Common myeloid progenitor, CD34-positive (primary cell): ENCODE measurements at regions not wholly inside any gene's neighbourhood (a gene's known extent, or its start where the extent isn't known, plus 50 kb on each side); places are given as distances from the start of the nearest gene placed in this dataset.
A peak's percentile ranks its signal among the peaks of the same experiment; 100 is the strongest.

Experiments
- CTCF ChIA-PET: fragments of 350-600 bp; sonication (Branson Sonifier 250); formaldehyde crosslinking; loops from one replicate; lab custom pipeline; 2021; ENCODE audit warnings: antibody characterized with exemption; lab: Charles Lee
- POLR2A ChIA-PET: fragments of 350-600 bp; sonication (Branson Sonifier 250); formaldehyde crosslinking; loops from one replicate; lab custom pipeline; 2021; ENCODE audit warnings: antibody characterized with exemption; lab: Charles Lee
- DNase-seq, 3 donors: peaks; one replicate each; pipeline versions ENCODE4 v3.0.0 to v3.0.0-alpha.2; 2013
- H3K27ac ChIP-seq, 2 experiments: 1 replicate in 1 of 2; 2 replicates in 1 of 2; pipeline ENCODE4 v1.7.0; 2013; ENCODE audit warnings: inconsistent platforms in 2 of 2, low read length in 2 of 2, mild to moderate bottlenecking in 2 of 2, low read depth in 1 of 2, moderate library complexity in 1 of 2; ENCODE audit not compliant: severe bottlenecking in 2 of 2, insufficient read depth in 1 of 2, poor library complexity in 1 of 2
- H3K27me3 ChIP-seq, 5 experiments: replicated peaks in 2 of 5; 1 replicate in 3 of 5; 2 replicates in 2 of 5; pipeline versions ENCODE4 v1.6.1 to v1.7.0; 2013; ENCODE audit warnings: low read length in 4 of 5, mild to moderate bottlenecking in 2 of 5, moderate library complexity in 2 of 5, inconsistent platforms in 1 of 5; ENCODE audit not compliant: insufficient read depth in 5 of 5, control insufficient read depth in 4 of 5
- H3K36me3 ChIP-seq, 4 experiments: 1 replicate in 2 of 4; 2 replicates in 2 of 4; pipeline versions ENCODE4 v1.6.1 to v1.7.0; 2013; ENCODE audit warnings: low read length in 3 of 4, control low read depth in 1 of 4, mild to moderate bottlenecking in 1 of 4; ENCODE audit not compliant: control insufficient read depth in 4 of 4, insufficient read depth in 4 of 4
- H3K4me1 ChIP-seq, 4 experiments: 1 replicate in 3 of 4; 2 replicates in 1 of 4; pipeline versions ENCODE4 v1.6.1 to v1.7.1; 2013; ENCODE audit warnings: low read length in 3 of 4, mild to moderate bottlenecking in 3 of 4, control low read depth in 1 of 4, inconsistent platforms in 1 of 4, moderate library complexity in 1 of 4; ENCODE audit not compliant: control insufficient read depth in 4 of 4, insufficient read depth in 4 of 4; ENCODE audit errors: control extremely low read depth in 1 of 4
- H3K4me3 ChIP-seq, 7 experiments: 1 replicate in 4 of 7; 2 replicates in 3 of 7; pipeline versions ENCODE4 v1.5.1 to v1.7.0; 2013; ENCODE audit warnings: mild to moderate bottlenecking in 7 of 7, low read length in 6 of 7, moderate library complexity in 6 of 7, inconsistent platforms in 2 of 7, low read depth in 2 of 7, control low read depth in 1 of 7; ENCODE audit not compliant: insufficient read depth in 4 of 7, control insufficient read depth in 1 of 7; ENCODE audit errors: extremely low read depth in 1 of 7
- H3K9me3 ChIP-seq, 5 experiments: 1 replicate in 4 of 5; 2 replicates in 1 of 5; pipeline versions ENCODE4 v1.6.1 to v1.7.1; 2013; ENCODE audit warnings: low read length in 4 of 5, mild to moderate bottlenecking in 2 of 5, inconsistent platforms in 1 of 5, low read depth in 1 of 5, moderate library complexity in 1 of 5; ENCODE audit not compliant: control insufficient read depth in 4 of 5, insufficient read depth in 2 of 5; ENCODE audit errors: control extremely low read depth in 1 of 5
- WGBS: methylation state at CpG from one replicate; pipeline ENCODE4 v1.1.5; 2013; ENCODE audit not compliant: insufficient coverage; 5-methylcytosine and 5-hydroxymethylcytosine counted together

DNA sequence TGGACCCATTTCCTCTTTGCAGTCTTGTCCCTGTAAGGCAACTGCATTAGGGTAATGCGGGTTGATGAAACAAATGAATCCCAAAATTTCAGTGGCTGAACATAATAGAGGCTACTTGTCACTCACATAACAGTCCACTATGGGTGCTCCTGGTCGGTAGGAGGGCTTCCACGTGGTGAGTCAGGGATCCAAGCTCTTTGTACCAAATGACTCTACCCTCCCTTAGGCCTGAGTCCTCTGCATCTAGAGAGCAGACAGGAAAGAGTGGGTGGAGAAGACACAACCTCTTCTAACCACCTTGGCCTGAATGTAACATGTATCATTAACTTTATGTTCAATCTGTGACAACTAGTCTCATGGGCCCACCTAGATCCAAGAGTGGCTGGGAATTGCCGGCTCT lies 86.2 kb upstream of the HAAO start:
- CTCF ChIA-PET = interaction anchor here (1.3 to 1.5 kb wide), 2 partner anchors 13 to 20 kb away, joined by 3 to 9 read pairs; no protein-coding TSS in a partner anchor
- POLR2A ChIA-PET = no interaction called here

DNA sequence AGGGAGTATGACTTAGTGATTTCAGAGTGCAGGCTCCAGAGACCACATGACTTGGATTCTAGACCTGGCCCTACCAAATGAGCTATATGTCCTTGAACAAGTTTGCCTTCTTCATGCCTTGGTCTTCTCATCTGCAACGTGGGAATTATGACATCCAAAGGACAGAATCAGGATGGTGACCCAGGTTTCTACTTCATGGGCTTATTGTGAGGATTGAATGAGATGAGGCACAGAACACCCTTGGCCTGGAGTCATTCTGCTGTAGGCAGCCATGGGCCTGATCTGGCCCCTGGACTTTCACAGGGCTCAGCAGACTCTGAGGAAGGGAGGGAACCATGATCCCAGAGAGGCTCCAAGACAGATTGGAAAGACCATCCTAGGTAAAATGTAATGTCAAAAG lies 85.6 kb upstream of the HAAO start:
- POLR2A ChIA-PET = interaction anchor here (0.6 kb wide), 1 partner anchor 400 kb away, joined by 3 read pairs; no protein-coding TSS in a partner anchor
- DNase-seq = no peak
- 100% methylated on average over 1 of the region's 1 CpG for WGBS
- Histone ChIP-seq H3K4me1 (peaks cover 5 to 83% (median 44%) of the 10 kb centered on the region in 4 experiments), H3K36me3 (no peaks in the 10 kb centered on the region), H3K4me3 (no peak overlapping the region), H3K27me3 (no peaks in the 10 kb centered on the region), H3K9me3 (no peaks in the 10 kb centered on the region), H3K27ac (no peak overlapping the region)
- CTCF ChIA-PET = interaction anchor here (1.2 to 1.3 kb wide), 4 partner anchors 12 to 50 kb away, joined by 3 read pairs; no protein-coding TSS in a partner anchor

More for the DNA sequence above, 86.2 kb upstream of the HAAO start:
- H3K27ac ChIP-seq = no peak overlapping the region
- 88% methylated on average over 3 of the region's 4 CpGs for WGBS
- peaks cover 5 to 80% (median 44%) of the 10 kb centered on the region in 4 experiments for H3K4me1 ChIP-seq
- no peaks in the 10 kb centered on the region for H3K36me3 ChIP-seq
- peak in 2 of 3 donors; percentile 40 to 58 for DNase-seq
- H3K9me3 ChIP-seq = no peaks in the 10 kb centered on the region
- no peaks in the 10 kb centered on the region for H3K27me3 ChIP-seq
- no peak overlapping the region for H3K4me3 ChIP-seq

DNA sequence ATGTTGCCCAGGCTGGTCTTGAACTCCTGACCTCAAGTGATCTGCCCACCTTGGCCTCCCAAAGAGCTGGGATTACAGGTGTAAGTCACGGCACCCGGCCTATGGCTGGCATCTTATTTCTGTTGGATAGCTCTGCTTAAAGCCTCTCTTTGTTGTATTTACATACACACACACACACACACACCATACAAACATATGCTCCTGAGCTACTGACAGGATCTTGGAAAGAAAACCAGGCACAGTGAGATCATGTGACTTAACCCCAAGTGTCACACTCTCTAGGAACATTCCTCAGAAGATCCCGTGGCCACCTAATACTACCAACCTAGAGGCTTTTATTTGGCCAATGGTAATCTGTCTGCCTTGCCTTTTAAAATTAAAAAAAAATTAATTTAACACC lies 85.1 kb upstream of the HAAO start:
- DNase-seq = no peak
- Histone ChIP-seq H3K4me3 (no peak overlapping the region), H3K36me3 (no peaks in the 10 kb centered on the region), H3K27me3 (no peaks in the 10 kb centered on the region), H3K9me3 (no peaks in the 10 kb centered on the region), H3K27ac (no peak overlapping the region), H3K4me1 (peaks cover 8 to 84% (median 46%) of the 10 kb centered on the region in 4 experiments)
- WGBS = no CpG with 5 or more reads among the region's 3 CpGs
- POLR2A ChIA-PET = interaction anchor here (0.6 to 0.7 kb wide), 2 partner anchors 400 to 613 kb away, joined by 3 read pairs; no protein-coding TSS in a partner anchor
- CTCF ChIA-PET = interaction anchor here (1.2 to 1.4 kb wide), 4 partner anchors 13 to 63 kb away, joined by 3 read pairs; no protein-coding TSS in a partner anchor

GRCh38 chr2:42876326-42876751 lies 84.0 kb upstream of the HAAO start:
- ChIA-PET POLR2A (no interaction called here), CTCF (interaction anchor here (0.6 to 1.4 kb wide), 3 partner anchors 17 to 219 kb away, joined by 3 to 5 read pairs (median 3); no protein-coding TSS in a partner anchor)
- WGBS = 94% methylated on average over 11 of the region's 11 CpGs
- no peaks in the 10 kb centered on the region for H3K36me3 ChIP-seq
- no peak for DNase-seq
- no peaks in the 10 kb centered on the region for H3K27me3 ChIP-seq
- H3K9me3 ChIP-seq = no peaks in the 10 kb centered on the region
- H3K27ac ChIP-seq = no peak overlapping the region
- H3K4me1 ChIP-seq = peaks cover 8 to 83% (median 45%) of the 10 kb centered on the region in 4 experiments
- H3K4me3 ChIP-seq = no peak overlapping the region

- no peaks in the 10 kb centered on the region for H3K27me3 ChIP-seq
- H3K36me3 ChIP-seq = no peaks in the 10 kb centered on the region
- no peak for DNase-seq
- no peak overlapping the region for H3K27ac ChIP-seq
- CTCF ChIA-PET = interaction anchor here (1.0 kb wide), 1 partner anchor 17 kb away, joined by 5 read pairs; no protein-coding TSS in a partner anchor
- H3K4me3 ChIP-seq = no peak overlapping the region
- H3K9me3 ChIP-seq = no peaks in the 10 kb centered on the region
- 85% methylated on average over 3 of the region's 3 CpGs for WGBS
- H3K4me1 ChIP-seq = peaks cover 8 to 78% (median 42%) of the 10 kb centered on the region in 4 experiments
- POLR2A ChIA-PET = no interaction called here
These were observed 83.5 kb upstream of the HAAO start for GRCh38 chr2:42875880-42876279.

GRCh38 chr2:42874949-42875801 lies 82.8 kb upstream of the HAAO start:
- Histone ChIP-seq H3K4me1 (peaks cover 8 to 71% (median 39%) of the 10 kb centered on the region in 4 experiments), H3K9me3 (no peaks in the 10 kb centered on the region), H3K36me3 (no peaks in the 10 kb centered on the region), H3K4me3 (no peak overlapping the region), H3K27me3 (no peaks in the 10 kb centered on the region), H3K27ac (no peak overlapping the region)
- no peak for DNase-seq
- ChIA-PET POLR2A (no interaction called here), CTCF (interaction anchor here (0.6 kb wide), 1 partner anchor 54 kb away, joined by 3 read pairs; no protein-coding TSS in a partner anchor)
- WGBS = 89% methylated on average over 16 of the region's 20 CpGs

DNA sequence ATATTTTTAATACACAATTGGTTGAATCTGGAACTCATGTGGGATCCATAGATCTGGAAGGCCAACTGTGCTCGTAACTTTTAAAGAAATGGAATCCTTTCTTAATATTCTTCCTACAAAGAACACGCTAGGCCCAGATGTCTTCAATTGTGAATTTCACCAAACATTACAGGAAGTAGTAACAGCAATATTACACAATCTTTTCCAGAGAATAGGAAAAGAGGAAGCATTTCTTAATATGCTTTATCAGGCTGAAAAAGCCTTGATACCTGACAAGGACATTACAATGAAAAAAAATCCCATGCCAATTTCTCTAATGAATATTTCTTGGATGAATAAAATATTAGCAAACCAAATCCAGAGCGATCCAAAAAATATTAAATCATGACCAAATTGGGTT lies 80.3 kb upstream of the HAAO start:
- Histone ChIP-seq H3K4me1 (peaks cover 8 to 47% (median 18%) of the 10 kb centered on the region in 4 experiments), H3K27me3 (no peaks in the 10 kb centered on the region), H3K27ac (no peak overlapping the region), H3K36me3 (no peaks in the 10 kb centered on the region), H3K9me3 (peaks cover 0 to 17% (median 7%) of the 10 kb centered on the region in 5 experiments), H3K4me3 (no peak overlapping the region)
- DNase-seq = no peak
- no CpG with 5 or more reads among the region's 3 CpGs for WGBS
- CTCF ChIA-PET = no interaction called here
- POLR2A ChIA-PET = no interaction called here
